HL-60 (cell line): ENCODE measurements at regions not wholly inside any gene's neighbourhood (a gene's known extent, or its start where the extent isn't known, plus 50 kb on each side); places are given as distances from the start of the nearest gene placed in this dataset.

ENCODE experiments used
- GABPA ChIP-seq: IDR thresholded peaks from 2 replicates; pipeline ENCODE4 v1.6.1; 2012; ENCODE audit warnings: low read depth
- POLR2AphosphoS5 ChIP-seq: IDR thresholded peaks from 2 replicates; pipeline ENCODE4 v1.6.1; 2012; ENCODE audit warnings: low read depth
- SPI1 ChIP-seq: IDR thresholded peaks from 2 replicates; pipeline ENCODE4 v1.6.1; 2012; ENCODE audit warnings: low read depth, mild to moderate bottlenecking, borderline replicate concordance
- TF ChIP-seq, protein P1 (sequence below): IDR thresholded peaks from one replicate; pipeline ENCODE4 v1.5.1; 2011; ENCODE audit warnings: low read length, control low read depth, inconsistent platforms; ENCODE audit not compliant: insufficient read depth
- TF ChIP-seq, protein P2 (sequence below): IDR thresholded peaks from 2 replicates; pipeline ENCODE4 v1.6.1; 2012; ENCODE audit warnings: low read depth; ENCODE audit not compliant: insufficient replicate concordance

DNA sequence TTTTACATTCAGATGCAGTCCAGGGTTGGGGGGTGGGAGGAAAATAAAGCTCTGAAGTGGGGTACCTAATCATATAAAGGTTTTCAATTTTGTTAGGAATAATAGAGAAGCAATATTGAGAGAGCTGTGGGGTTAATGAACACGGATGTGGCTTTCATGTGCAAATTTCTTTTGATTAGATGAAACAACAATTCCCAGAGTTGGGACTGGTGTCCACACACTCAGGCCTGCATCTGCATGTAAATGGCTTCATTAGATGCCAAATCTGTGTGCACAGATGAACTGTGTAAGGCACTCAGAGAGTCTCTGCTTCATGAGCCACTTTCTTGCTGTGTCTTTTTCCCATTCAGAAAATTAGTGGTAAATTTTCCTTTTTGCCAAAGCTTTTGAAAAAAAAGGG, 377.1 kb upstream of the NOVA1 start:
- TF ChIP-seq, protein P1, sequence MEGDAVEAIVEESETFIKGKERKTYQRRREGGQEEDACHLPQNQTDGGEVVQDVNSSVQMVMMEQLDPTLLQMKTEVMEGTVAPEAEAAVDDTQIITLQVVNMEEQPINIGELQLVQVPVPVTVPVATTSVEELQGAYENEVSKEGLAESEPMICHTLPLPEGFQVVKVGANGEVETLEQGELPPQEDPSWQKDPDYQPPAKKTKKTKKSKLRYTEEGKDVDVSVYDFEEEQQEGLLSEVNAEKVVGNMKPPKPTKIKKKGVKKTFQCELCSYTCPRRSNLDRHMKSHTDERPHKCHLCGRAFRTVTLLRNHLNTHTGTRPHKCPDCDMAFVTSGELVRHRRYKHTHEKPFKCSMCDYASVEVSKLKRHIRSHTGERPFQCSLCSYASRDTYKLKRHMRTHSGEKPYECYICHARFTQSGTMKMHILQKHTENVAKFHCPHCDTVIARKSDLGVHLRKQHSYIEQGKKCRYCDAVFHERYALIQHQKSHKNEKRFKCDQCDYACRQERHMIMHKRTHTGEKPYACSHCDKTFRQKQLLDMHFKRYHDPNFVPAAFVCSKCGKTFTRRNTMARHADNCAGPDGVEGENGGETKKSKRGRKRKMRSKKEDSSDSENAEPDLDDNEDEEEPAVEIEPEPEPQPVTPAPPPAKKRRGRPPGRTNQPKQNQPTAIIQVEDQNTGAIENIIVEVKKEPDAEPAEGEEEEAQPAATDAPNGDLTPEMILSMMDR: no peak
- TF ChIP-seq SPI1 (no peak), POLR2AphosphoS5 (no peak), GABPA (no peak)
- TF ChIP-seq, protein P2, sequence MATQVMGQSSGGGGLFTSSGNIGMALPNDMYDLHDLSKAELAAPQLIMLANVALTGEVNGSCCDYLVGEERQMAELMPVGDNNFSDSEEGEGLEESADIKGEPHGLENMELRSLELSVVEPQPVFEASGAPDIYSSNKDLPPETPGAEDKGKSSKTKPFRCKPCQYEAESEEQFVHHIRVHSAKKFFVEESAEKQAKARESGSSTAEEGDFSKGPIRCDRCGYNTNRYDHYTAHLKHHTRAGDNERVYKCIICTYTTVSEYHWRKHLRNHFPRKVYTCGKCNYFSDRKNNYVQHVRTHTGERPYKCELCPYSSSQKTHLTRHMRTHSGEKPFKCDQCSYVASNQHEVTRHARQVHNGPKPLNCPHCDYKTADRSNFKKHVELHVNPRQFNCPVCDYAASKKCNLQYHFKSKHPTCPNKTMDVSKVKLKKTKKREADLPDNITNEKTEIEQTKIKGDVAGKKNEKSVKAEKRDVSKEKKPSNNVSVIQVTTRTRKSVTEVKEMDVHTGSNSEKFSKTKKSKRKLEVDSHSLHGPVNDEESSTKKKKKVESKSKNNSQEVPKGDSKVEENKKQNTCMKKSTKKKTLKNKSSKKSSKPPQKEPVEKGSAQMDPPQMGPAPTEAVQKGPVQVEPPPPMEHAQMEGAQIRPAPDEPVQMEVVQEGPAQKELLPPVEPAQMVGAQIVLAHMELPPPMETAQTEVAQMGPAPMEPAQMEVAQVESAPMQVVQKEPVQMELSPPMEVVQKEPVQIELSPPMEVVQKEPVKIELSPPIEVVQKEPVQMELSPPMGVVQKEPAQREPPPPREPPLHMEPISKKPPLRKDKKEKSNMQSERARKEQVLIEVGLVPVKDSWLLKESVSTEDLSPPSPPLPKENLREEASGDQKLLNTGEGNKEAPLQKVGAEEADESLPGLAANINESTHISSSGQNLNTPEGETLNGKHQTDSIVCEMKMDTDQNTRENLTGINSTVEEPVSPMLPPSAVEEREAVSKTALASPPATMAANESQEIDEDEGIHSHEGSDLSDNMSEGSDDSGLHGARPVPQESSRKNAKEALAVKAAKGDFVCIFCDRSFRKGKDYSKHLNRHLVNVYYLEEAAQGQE: no peak
